ENCODE measurements at regions not wholly inside any gene's neighbourhood (a gene's known extent, or its start where the extent isn't known, plus 50 kb on each side); places are given as distances from the start of the nearest gene placed in this dataset.

DNA sequence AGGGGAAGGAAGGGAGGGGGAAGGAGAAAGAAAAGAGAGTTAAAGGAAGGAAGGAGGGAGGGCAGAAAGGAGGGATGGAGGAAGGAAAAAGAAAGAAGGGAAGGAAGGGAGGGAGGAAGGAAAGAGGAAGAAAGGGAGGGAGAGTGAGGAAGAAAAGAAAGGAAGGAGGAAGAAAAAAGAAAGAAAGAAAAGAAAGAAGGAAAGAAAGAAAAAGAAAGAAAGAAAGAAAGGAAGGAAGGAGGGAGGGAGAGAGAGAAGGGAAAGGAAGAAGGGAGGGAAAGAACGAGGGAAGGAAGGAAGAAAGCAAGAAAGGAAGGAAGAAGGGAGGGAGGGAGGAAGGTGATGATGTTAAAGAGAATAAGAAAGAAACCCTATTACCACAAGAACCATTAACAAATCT is 150.6 kb downstream of the MXRA5 start (continued):
- TF ChIP-seq, protein P1, sequence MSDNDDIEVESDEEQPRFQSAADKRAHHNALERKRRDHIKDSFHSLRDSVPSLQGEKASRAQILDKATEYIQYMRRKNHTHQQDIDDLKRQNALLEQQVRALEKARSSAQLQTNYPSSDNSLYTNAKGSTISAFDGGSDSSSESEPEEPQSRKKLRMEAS (IDR thresholded peaks at IDR 0.05) = no peak
- TF ChIP-seq HNF4G (IDR thresholded peaks at IDR 0.05) (no peak), RXRA (IDR thresholded peaks at IDR 0.05) (no peak), GABPA (IDR thresholded peaks at IDR 0.05 in 1 of 2, conservative IDR thresholded peaks at IDR 0.05 in 1 of 2) (no peak)
- TF ChIP-seq, protein P2, sequence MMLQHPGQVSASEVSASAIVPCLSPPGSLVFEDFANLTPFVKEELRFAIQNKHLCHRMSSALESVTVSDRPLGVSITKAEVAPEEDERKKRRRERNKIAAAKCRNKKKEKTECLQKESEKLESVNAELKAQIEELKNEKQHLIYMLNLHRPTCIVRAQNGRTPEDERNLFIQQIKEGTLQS (IDR thresholded peaks at IDR 0.05) = no peak

GRCh38 chrX:3192835-3193234 is 151.6 kb downstream of the ARSF start:
- H3K4me1 ChIP-seq (ENCODE audit: control insufficient read depth in 4 of 4, insufficient read depth in 4 of 4, low read length in 3 of 4) = no peaks in the 10 kb centered on the region
- H3K9me3 ChIP-seq (ENCODE audit: control insufficient read depth in 4 of 4, low read length in 3 of 4) = peaks cover 0 to 3% (median 0%) of the 10 kb centered on the region in 4 donors
- H3K27me3 ChIP-seq (ENCODE audit: control insufficient read depth in 4 of 4, insufficient read depth in 4 of 4, low read length in 3 of 4) = peaks cover 0 to 2% (median 0%) of the 10 kb centered on the region in 4 donors
- H3K4me3 ChIP-seq (ENCODE audit: low read depth in 1 of 3, low read length in 3 of 3) = no peak overlapping the region
- no peak overlapping the region for H3K27ac ChIP-seq (ENCODE audit: low read depth in 1 of 2, low read length in 2 of 2)
- no peaks in the 10 kb centered on the region for H3K36me3 ChIP-seq (ENCODE audit: control insufficient read depth in 4 of 4, insufficient read depth in 3 of 4, low read depth in 1 of 4, low read length in 3 of 4)
- no peak for TF ChIP-seq EGR1 (IDR thresholded peaks at IDR 0.05; ENCODE audit: low read depth in 2 of 2)
- TF ChIP-seq REST (IDR thresholded peaks at IDR 0.05) = no peak
- TF ChIP-seq ZBTB33 (IDR thresholded peaks at IDR 0.05) = no peak
- TF ChIP-seq, protein P2 (IDR thresholded peaks at IDR 0.05) = no peak
- TF ChIP-seq RXRA (IDR thresholded peaks at IDR 0.05) = no peak
- no peak for TF ChIP-seq FOXA1 (IDR thresholded peaks at IDR 0.05)
- no peak for TF ChIP-seq GABPA (IDR thresholded peaks at IDR 0.05 in 1 of 2, conservative IDR thresholded peaks at IDR 0.05 in 1 of 2)
- TF ChIP-seq HNF4A (conservative IDR thresholded peaks at IDR 0.05) = no peak
- TF ChIP-seq, protein P1 (IDR thresholded peaks at IDR 0.05) = no peak
- TF ChIP-seq NR2F2 (IDR thresholded peaks at IDR 0.05) = no peak
- TF ChIP-seq HNF4G (IDR thresholded peaks at IDR 0.05) = no peak
- TF ChIP-seq YY1 (IDR thresholded peaks at IDR 0.05) = no peak
- no peak for TF ChIP-seq JUND (IDR thresholded peaks at IDR 0.05)
- TF ChIP-seq CTCF (IDR thresholded peaks at IDR 0.05; ENCODE audit: low read depth, low read length, missing input control) = no peak
- no peak for TF ChIP-seq RAD21 (IDR thresholded peaks at IDR 0.05)
- TF ChIP-seq FOXA2 (IDR thresholded peaks at IDR 0.05) = no peak
- no peak for TF ChIP-seq SP1 (IDR thresholded peaks at IDR 0.05)
- no peak for TF ChIP-seq TAF1 (conservative IDR thresholded peaks at IDR 0.05)
- no peak for DNase-seq (ENCODE audit: low spot score)
- WGBS = 55% methylated on average over 4 of the region's 4 CpGs
- H3K9ac ChIP-seq (ENCODE audit: low read depth in 1 of 2, low read length in 2 of 2) = no peak overlapping the region
